ENCODE measurements at regions not wholly inside any gene's neighbourhood (a gene's known extent, or its start where the extent isn't known, plus 50 kb on each side); places are given as distances from the start of the nearest gene placed in this dataset.

GRCh38 chr4:188697243-188697642 is 558.0 kb downstream of the TRIML1 start:
- TF ChIP-seq CTCF (IDR thresholded peaks at IDR 0.05) (no peak), POLR2A (IDR thresholded peaks at IDR 0.05) (no peak)
